K562 (cell line): ENCODE measurements at regions not wholly inside any gene's neighbourhood (a gene's known extent, or its start where the extent isn't known, plus 50 kb on each side); places are given as distances from the start of the nearest gene placed in this dataset.

Experiments
- ATAC-seq: fragments of 200-7000 bp; cut with Tn5 transposase; 3 replicates; pipeline ENCODE4 v1.9.1; 2020; ENCODE audit warnings: moderate library complexity
- BruUV-seq: library from RNA; stranded (reverse); fragments of 400-500 nt; replicated peaks from 2 replicates; lab custom pipeline; 2021; lab: Mats Ljungman, UMichigan
- CTCF ChIA-PET: fragments of 300-600 bp; formaldehyde crosslinking; extraction: SDS; loops from one replicate; lab custom pipeline; 2021; ENCODE audit warnings: low intra/inter-chr PET ratio; lab: Yijun Ruan, JAX
- POLR2A ChIA-PET: fragments of 300-600, 350-650 bp; sonication (Branson Sonifier 250); formaldehyde crosslinking; extraction: SDS; loops from one replicate; lab custom pipeline; 2021; ENCODE audit warnings: antibody characterized with exemption, inconsistent platforms; lab: Yijun Ruan, JAX
- DNase-seq, 4 experiments: peaks; one replicate each; pipeline versions ENCODE4 v3.0.0 to v3.0.0-alpha.2; 2011 to 2018; ENCODE audit warnings: low spot score in 3 of 4, mixed read lengths in 3 of 4; ENCODE audit errors: extremely low read depth in 1 of 4
- FAIRE-seq: peaks from 2 replicates; lab custom pipeline; 2011; peaks lifted over from hg19 to GRCh38; lab: Jason Lieb, UNC
- H2AFZ ChIP-seq: 2 replicates; pipeline ENCODE4 v1.6.0; 2011; ENCODE audit warnings: low read depth, low read length, control low read depth, inconsistent platforms
- H3K27ac ChIP-seq: fragments of 200-600 bp; 3 replicates; pipeline ENCODE4 v1.8.0; 2011; ENCODE audit warnings: low read depth, mild to moderate bottlenecking, control low read depth, inconsistent platforms, low read length, moderate library complexity, mixed read lengths; ENCODE audit errors: extremely low read depth
- H3K27me3 ChIP-seq, 2 experiments: fragments of 300-600 bp in 1 of 2; 2 replicates in 1 of 2; 3 replicates in 1 of 2; pipeline versions ENCODE4 v1.6.0 to v1.8.0; 2011; ENCODE audit warnings: inconsistent platforms in 2 of 2, low read length in 2 of 2, mild to moderate bottlenecking in 1 of 2, mixed read lengths in 1 of 2, moderate library complexity in 1 of 2; ENCODE audit not compliant: control insufficient read depth in 2 of 2, insufficient read depth in 2 of 2
- H3K36me3 ChIP-seq: fragments of 300-600 bp; 3 replicates; pipeline ENCODE4 v1.8.0; 2011; ENCODE audit warnings: mild to moderate bottlenecking, low read length, inconsistent platforms; ENCODE audit not compliant: control insufficient read depth, insufficient read depth
- H3K4me1 ChIP-seq, 2 experiments: fragments of 200-600 bp in 1 of 2; replicated peaks in 1 of 2; 2 replicates in 1 of 2; 3 replicates in 1 of 2; pipeline versions ENCODE4 v1.5.1 to v1.8.0; 2011; ENCODE audit warnings: inconsistent platforms in 2 of 2, low read length in 2 of 2, mild to moderate bottlenecking in 1 of 2, mixed read lengths in 1 of 2, moderate library complexity in 1 of 2; ENCODE audit not compliant: control insufficient read depth in 2 of 2, insufficient read depth in 2 of 2
- H3K4me2 ChIP-seq: 2 replicates; pipeline ENCODE4 v1.6.1; 2011; ENCODE audit warnings: low read length, control low read depth, inconsistent platforms, mixed read lengths; ENCODE audit not compliant: insufficient read depth
- H3K4me3 ChIP-seq: fragments of 200-600 bp; sonication (generic), shearing (Covaris generic); 2 replicates; pipeline ENCODE4 v1.5.1; 2016; ENCODE audit warnings: control low read depth, inconsistent platforms
- H3K79me2 ChIP-seq: fragments of 200-600 bp; 3 replicates; pipeline ENCODE4 v1.8.0; 2011; ENCODE audit warnings: low read length, inconsistent platforms; ENCODE audit not compliant: control insufficient read depth, insufficient read depth
- H3K9ac ChIP-seq, 2 experiments: 2 replicates each; pipeline versions ENCODE4 v1.6.0 to v1.6.1; 2011; ENCODE audit warnings: low read depth in 2 of 2, low read length in 2 of 2, control low read depth in 1 of 2, inconsistent platforms in 1 of 2, mild to moderate bottlenecking in 1 of 2, mixed read lengths in 1 of 2; ENCODE audit not compliant: insufficient read depth in 1 of 2
- H3K9me1 ChIP-seq: one replicate; pipeline ENCODE4 v1.6.0; 2011; ENCODE audit warnings: inconsistent platforms, mild to moderate bottlenecking, low read length, moderate library complexity; ENCODE audit not compliant: control insufficient read depth, insufficient read depth
- H3K9me3 ChIP-seq: replicated peaks from 2 replicates; pipeline ENCODE4 v1.5.1; 2011; ENCODE audit warnings: low read depth, low read length, inconsistent platforms; ENCODE audit not compliant: control insufficient read depth, insufficient read depth
- H4K20me1 ChIP-seq: replicated peaks from 2 replicates; pipeline ENCODE4 v1.6.1; 2011; ENCODE audit warnings: low read length, inconsistent platforms, mixed read lengths; ENCODE audit not compliant: control insufficient read depth, insufficient read depth
- CHD4 ChIP-seq: fragments of 200-600 bp; sonication (generic); IDR thresholded peaks from 3 replicates; pipeline ENCODE4 v1.6.1; 2012; ENCODE audit warnings: low read depth, mild to moderate bottlenecking, mixed read lengths, low read length, inconsistent platforms; ENCODE audit not compliant: insufficient read depth, insufficient replicate concordance, poor library complexity, severe bottlenecking
- JUNB ChIP-seq: fragments of 450-650 bp; formaldehyde crosslinking; conservative IDR thresholded peaks from 2 replicates; pipeline ENCODE4 v1.4.0; 2020; ENCODE audit warnings: mild to moderate bottlenecking
- NCOA1 ChIP-seq: fragments of 450-650 bp; IDR thresholded peaks from 2 replicates; pipeline ENCODE4 v1.6.1; 2016; ENCODE audit warnings: low read depth
- OTX1 ChIP-seq: fragments of 450-650 bp; formaldehyde crosslinking; IDR thresholded peaks from 2 replicates; pipeline ENCODE4 v1.4.0; 2022; ENCODE audit warnings: mild to moderate bottlenecking
- PHF8 ChIP-seq: fragments of 200-600 bp; sonication (generic); IDR thresholded peaks from 2 replicates; pipeline ENCODE4 v1.6.1; 2012; ENCODE audit warnings: mixed run types, mild to moderate bottlenecking, inconsistent platforms, low read length, moderate library complexity, borderline replicate concordance
- POLR3G ChIP-seq: IDR thresholded peaks from 2 replicates; pipeline ENCODE4 v1.6.1; 2011; ENCODE audit not compliant: insufficient read length, insufficient replicate concordance; ENCODE audit errors: extremely low read depth
- PURB ChIP-seq: sonication (generic); formaldehyde crosslinking; IDR thresholded peaks from 2 replicates; pipeline ENCODE4 v1.9.0; 2021; ENCODE audit warnings: low read depth, mild to moderate bottlenecking, missing genetic modification reagents
- RFX5 ChIP-seq: IDR thresholded peaks from 2 replicates; pipeline ENCODE4 v1.6.1; 2011; ENCODE audit warnings: low read depth, mild to moderate bottlenecking, improper control_type of control experiment, low read length
- TCF3 ChIP-seq: sonication (generic); formaldehyde crosslinking; IDR thresholded peaks from 2 replicates; pipeline ENCODE4 v1.4.0; 2020; ENCODE audit warnings: mild to moderate bottlenecking, missing genetic modification reagents
- TFAM ChIP-seq: fragments of 250-450 bp; sonication (Bioruptor Pico); conservative IDR thresholded peaks from 2 replicates; pipeline ENCODE4 v1.5.0; 2021; ENCODE audit warnings: mild to moderate bottlenecking, moderate library complexity
- ZFP30 ChIP-seq: fragments of 250-450 bp; sonication (Bioruptor Pico); IDR thresholded peaks from 2 replicates; pipeline ENCODE4 v1.8.0; 2022; ENCODE audit warnings: moderate library complexity, mild to moderate bottlenecking, inconsistent platforms, borderline replicate concordance
- ZNF354B ChIP-seq: fragments of 250-450 bp; sonication (Bioruptor Pico); IDR thresholded peaks from 2 replicates; pipeline ENCODE4 v1.4.0; 2020
- WGBS: fragments of 100-300 bp; shearing (Covaris generic); methylation state at CpG from one replicate; pipeline ENCODE4 v1.1.6; 2016; ENCODE audit warnings: low coverage, mixed read lengths; ENCODE audit not compliant: insufficient coverage; ENCODE audit errors: missing lambda C conversion rate; 5-methylcytosine and 5-hydroxymethylcytosine counted together
- in situ Hi-C: fragments of 300-500 bp; cut with MboI; formaldehyde crosslinking; loops from 4 replicates; pipeline ENCODE4 v1.15.0; 2018; ENCODE audit warnings: inconsistent platforms, mixed read lengths
- intact Hi-C: fragments of 100-400 bp; cut with micrococcal nuclease; formaldehyde crosslinking; loops from 2 replicates; pipeline ENCODE4 v1.14.2; 2022
- TF ChIP-seq, protein P1 (sequence below): fragments of 250-450 bp; sonication (Bioruptor Pico); IDR thresholded peaks from 2 replicates; pipeline ENCODE4 v1.4.0; 2020; ENCODE audit warnings: mild to moderate bottlenecking, moderate library complexity
- TF ChIP-seq, protein P2 (sequence below): IDR thresholded peaks from 2 replicates; pipeline ENCODE4 v1.6.1; 2012; ENCODE audit warnings: low read depth, low read length, improper control_type of control experiment, borderline replicate concordance
- TF ChIP-seq, protein P3 (sequence below): fragments of 450-650 bp; formaldehyde crosslinking; IDR thresholded peaks from 2 replicates; pipeline ENCODE4 v1.4.0; 2020; ENCODE audit warnings: mild to moderate bottlenecking, moderate library complexity

DNA sequence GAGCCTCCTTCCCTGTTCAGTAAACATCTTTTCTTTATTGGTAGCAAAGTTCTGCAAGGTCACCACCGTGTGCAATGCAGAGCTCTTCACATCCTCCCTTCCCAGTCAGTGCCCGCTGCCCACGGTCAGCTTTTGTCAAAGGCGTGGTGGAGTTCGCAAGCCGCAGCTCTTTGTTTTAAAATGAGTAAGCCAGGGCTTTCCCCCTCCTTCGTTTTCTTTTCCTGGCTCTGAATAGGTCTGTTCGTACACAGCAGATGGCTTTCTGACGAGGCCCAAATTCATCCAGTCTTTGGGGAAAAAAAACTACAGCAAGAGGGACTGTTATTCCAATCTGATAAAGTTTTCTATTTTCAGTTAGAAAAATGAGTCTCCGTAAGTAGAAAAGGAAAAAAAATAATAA lies 153.2 kb downstream of the LRIG2 start:
- H3K9me3 ChIP-seq: no peaks in the 10 kb centered on the region
- POLR2A ChIA-PET: interaction anchor here (0.6 to 0.9 kb wide), 5 partner anchors 13 to 526 kb away, joined by 3 read pairs; no protein-coding TSS in a partner anchor
- FAIRE-seq (no peak), DNase-seq (no peak), ATAC-seq (no peak)
- H3K9ac ChIP-seq: 0 out of 4 replicates have a peak overlapping the region, but pooled peaks of 1 of the 2 experiments have one; percentile 10
- CTCF ChIA-PET: no interaction called here
- intact Hi-C loops (no loop called here), in situ Hi-C loops (no loop called here)
- H3K9me1 ChIP-seq: no peaks in the 10 kb centered on the region
- no peak overlapping the region for H3K4me3 ChIP-seq
- no peaks in the 10 kb centered on the region for H4K20me1 ChIP-seq
- peak overlapping the region; percentile 66 for H2AFZ ChIP-seq
- peaks cover 0 to 6% of the 10 kb centered on the region in 2 experiments; a peak in 2 of 5 replicates for H3K4me1 ChIP-seq
- no TSS peak for BruUV-seq
- no peaks in the 10 kb centered on the region for H3K79me2 ChIP-seq
- no peak overlapping the region for H3K27ac ChIP-seq
- WGBS: 54% methylated on average over 10 of the region's 10 CpGs
- H3K27me3 ChIP-seq: no peaks in the 10 kb centered on the region; a peak in 1 of 5 replicates
- H3K36me3 ChIP-seq: no peaks in the 10 kb centered on the region
- no peak overlapping the region for H3K4me2 ChIP-seq
- TF ChIP-seq PURB (CRISPR knock-in tag) (no peak), POLR3G (no peak), TFAM (CRISPR knock-in tag) (no peak), PHF8 (no peak), ZFP30 (CRISPR knock-in tag) (no peak), NCOA1 (no peak), RFX5 (no peak), ZNF354B (CRISPR knock-in tag) (no peak), OTX1 (CRISPR knock-in tag) (no peak), CHD4 (no peak), TCF3 (CRISPR knock-in tag) (no peak), JUNB (no peak)
- TF ChIP-seq, protein P1, sequence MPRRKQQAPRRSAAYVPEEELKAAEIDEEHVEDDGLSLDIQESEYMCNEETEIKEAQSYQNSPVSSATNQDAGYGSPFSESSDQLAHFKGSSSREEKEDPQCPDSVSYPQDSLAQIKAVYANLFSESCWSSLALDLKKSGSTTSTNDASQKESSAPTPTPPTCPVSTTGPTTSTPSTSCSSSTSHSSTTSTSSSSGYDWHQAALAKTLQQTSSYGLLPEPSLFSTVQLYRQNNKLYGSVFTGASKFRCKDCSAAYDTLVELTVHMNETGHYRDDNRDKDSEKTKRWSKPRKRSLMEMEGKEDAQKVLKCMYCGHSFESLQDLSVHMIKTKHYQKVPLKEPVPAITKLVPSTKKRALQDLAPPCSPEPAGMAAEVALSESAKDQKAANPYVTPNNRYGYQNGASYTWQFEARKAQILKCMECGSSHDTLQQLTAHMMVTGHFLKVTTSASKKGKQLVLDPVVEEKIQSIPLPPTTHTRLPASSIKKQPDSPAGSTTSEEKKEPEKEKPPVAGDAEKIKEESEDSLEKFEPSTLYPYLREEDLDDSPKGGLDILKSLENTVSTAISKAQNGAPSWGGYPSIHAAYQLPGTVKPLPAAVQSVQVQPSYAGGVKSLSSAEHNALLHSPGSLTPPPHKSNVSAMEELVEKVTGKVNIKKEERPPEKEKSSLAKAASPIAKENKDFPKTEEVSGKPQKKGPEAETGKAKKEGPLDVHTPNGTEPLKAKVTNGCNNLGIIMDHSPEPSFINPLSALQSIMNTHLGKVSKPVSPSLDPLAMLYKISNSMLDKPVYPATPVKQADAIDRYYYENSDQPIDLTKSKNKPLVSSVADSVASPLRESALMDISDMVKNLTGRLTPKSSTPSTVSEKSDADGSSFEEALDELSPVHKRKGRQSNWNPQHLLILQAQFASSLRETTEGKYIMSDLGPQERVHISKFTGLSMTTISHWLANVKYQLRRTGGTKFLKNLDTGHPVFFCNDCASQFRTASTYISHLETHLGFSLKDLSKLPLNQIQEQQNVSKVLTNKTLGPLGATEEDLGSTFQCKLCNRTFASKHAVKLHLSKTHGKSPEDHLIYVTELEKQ (CRISPR knock-in tag): no peak
- TF ChIP-seq, protein P2, sequence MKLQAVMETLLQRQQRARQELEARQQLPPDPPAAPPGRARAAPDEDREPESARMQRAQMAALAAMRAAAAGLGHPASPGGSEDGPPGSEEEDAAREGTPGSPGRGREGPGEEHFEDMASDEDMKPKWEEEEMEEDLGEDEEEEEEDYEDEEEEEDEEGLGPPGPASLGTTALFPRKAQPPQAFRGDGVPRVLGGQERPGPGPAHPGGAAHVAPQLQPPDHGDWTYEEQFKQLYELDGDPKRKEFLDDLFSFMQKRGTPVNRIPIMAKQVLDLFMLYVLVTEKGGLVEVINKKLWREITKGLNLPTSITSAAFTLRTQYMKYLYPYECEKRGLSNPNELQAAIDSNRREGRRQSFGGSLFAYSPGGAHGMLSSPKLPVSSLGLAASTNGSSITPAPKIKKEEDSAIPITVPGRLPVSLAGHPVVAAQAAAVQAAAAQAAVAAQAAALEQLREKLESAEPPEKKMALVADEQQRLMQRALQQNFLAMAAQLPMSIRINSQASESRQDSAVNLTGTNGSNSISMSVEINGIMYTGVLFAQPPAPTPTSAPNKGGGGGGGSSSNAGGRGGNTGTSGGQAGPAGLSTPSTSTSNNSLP: no peak
- TF ChIP-seq, protein P3, sequence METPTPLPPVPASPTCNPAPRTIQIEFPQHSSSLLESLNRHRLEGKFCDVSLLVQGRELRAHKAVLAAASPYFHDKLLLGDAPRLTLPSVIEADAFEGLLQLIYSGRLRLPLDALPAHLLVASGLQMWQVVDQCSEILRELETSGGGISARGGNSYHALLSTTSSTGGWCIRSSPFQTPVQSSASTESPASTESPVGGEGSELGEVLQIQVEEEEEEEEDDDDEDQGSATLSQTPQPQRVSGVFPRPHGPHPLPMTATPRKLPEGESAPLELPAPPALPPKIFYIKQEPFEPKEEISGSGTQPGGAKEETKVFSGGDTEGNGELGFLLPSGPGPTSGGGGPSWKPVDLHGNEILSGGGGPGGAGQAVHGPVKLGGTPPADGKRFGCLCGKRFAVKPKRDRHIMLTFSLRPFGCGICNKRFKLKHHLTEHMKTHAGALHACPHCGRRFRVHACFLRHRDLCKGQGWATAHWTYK (CRISPR knock-in tag): no peak
